SIG-M5 treated with dmso at 0.1 percent for 504 hours (cell line): ENCODE measurements at regions not wholly inside any gene's neighbourhood (a gene's known extent, or its start where the extent isn't known, plus 50 kb on each side); places are given as distances from the start of the nearest gene placed in this dataset.

Source experiments
- DNase-seq: peaks from one replicate; lab custom pipeline; 2025; ENCODE audit not compliant: unreplicated experiment; lab: John Stamatoyannopoulos, UW

- no peak for DNase-seq
These were observed 737.2 kb upstream of the ANKRD30A start for GRCh38 chr10:36388166-36388565.

GRCh38 chr10:36385693-36386092, 739.7 kb upstream of the ANKRD30A start:
- no peak for DNase-seq

- no peak for DNase-seq
These were observed 741.3 kb upstream of the FZD8 start for GRCh38 chr10:36383349-36383748.

- DNase-seq = no peak
These were observed 739.7 kb upstream of the FZD8 start for GRCh38 chr10:36381748-36382147.

- no peak for DNase-seq
These were observed 738.4 kb upstream of the FZD8 start for GRCh38 chr10:36380538-36380937.

GRCh38 chr10:36375107-36375506, 733.0 kb upstream of the FZD8 start:
- no peak for DNase-seq

GRCh38 chr10:36373424-36374096, 731.5 kb upstream of the FZD8 start:
- DNase-seq = no peak

GRCh38 chr10:36367362-36367761, 725.3 kb upstream of the FZD8 start:
- no peak for DNase-seq

- no peak for DNase-seq
These were observed 724.7 kb upstream of the FZD8 start for GRCh38 chr10:36366843-36367242.

- no peak for DNase-seq
These were observed 724.0 kb upstream of the FZD8 start for GRCh38 chr10:36366065-36366464.

GRCh38 chr10:36362257-36362656, 720.2 kb upstream of the FZD8 start:
- no peak for DNase-seq

- DNase-seq = no peak
These were observed 716.6 kb upstream of the FZD8 start for GRCh38 chr10:36358736-36359135.

- no peak for DNase-seq
These were observed 712.5 kb upstream of the FZD8 start for GRCh38 chr10:36354633-36355032.

- DNase-seq = no peak
These were observed 709.1 kb upstream of the FZD8 start for GRCh38 chr10:36351159-36351558.

- DNase-seq = no peak
These were observed 707.5 kb upstream of the FZD8 start for GRCh38 chr10:36349445-36350078.

GRCh38 chr10:36345807-36346206, 703.7 kb upstream of the FZD8 start:
- no peak for DNase-seq

GRCh38 chr10:36345175-36345533, 703.1 kb upstream of the FZD8 start:
- DNase-seq = no peak

- DNase-seq = no peak
These were observed 702.4 kb upstream of the FZD8 start for GRCh38 chr10:36344240-36345174.

GRCh38 chr10:36342781-36343180, 700.7 kb upstream of the FZD8 start:
- no peak for DNase-seq

- DNase-seq = no peak
These were observed 699.4 kb upstream of the FZD8 start for GRCh38 chr10:36341471-36341870.

GRCh38 chr10:36336315-36336714, 694.2 kb upstream of the FZD8 start:
- no peak for DNase-seq

- no peak for DNase-seq
These were observed 691.4 kb upstream of the FZD8 start for GRCh38 chr10:36333446-36333845.
